ENCODE measurements at regions not wholly inside any gene's neighbourhood (a gene's known extent, or its start where the extent isn't known, plus 50 kb on each side); places are given as distances from the start of the nearest gene placed in this dataset.

DNA sequence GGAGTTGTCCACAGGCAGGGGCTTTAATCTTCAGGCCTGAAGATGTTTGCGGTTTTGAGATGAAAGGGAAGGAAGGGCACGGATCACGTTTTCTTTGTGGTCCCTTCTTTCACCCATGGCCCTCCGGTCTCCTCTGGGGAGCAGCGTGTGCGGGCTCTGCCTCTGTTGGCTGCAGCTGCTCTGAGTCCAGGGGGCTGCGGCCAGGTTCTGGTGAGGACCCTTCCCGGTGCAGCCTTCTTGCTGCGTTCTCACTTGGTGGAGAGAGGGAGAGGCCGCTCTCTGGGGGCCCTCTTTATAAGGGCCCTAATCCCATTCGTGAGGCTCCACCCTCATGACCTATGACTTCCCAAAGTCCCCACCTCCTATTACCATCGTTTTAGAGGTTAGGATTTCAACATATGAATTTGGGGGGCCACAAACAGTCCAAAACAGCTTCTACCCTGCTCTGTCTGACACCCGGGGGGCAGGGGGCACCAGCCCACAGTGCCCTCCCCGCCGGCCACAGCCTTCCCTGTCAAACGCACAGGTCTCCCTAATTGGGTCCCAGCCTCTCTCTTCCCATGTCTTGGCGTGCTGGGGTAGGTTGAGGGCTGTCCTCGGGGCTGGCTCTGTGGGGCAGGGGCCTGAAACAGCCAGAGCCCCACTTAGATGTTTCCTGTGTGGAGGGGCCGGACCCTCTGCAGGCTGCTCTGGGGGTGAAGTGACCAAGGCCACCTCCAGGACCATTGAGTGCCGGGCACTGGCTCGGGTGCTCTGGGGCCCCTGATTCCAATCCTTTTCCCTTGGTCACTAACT lies 100.1 kb upstream of the C1orf174 start:
- no peak for ATAC-seq
- Histone ChIP-seq H3K36me3 (ENCODE audit: control insufficient read depth, insufficient read depth, low read length) (no peaks in the 10 kb centered on the region), H3K9me3 (ENCODE audit: control insufficient read depth, insufficient read depth, low read depth, low read length) (no peaks in the 10 kb centered on the region), H3K4me1 (ENCODE audit: control insufficient read depth, insufficient read depth, low read length) (no peaks in the 10 kb centered on the region), H3K27me3 (ENCODE audit: control insufficient read depth, insufficient read depth, low read length) (no peaks in the 10 kb centered on the region), H3K4me3 (ENCODE audit: low read depth in 2 of 2, low read length in 2 of 2) (no peak overlapping the region), H3K27ac (ENCODE audit: low read length) (no peak overlapping the region)
- no TSS peak for BruUV-seq (replicated peaks)
- intact Hi-C loops (cut with micrococcal nuclease; ENCODE audit: unreplicated experiment) = no loop called here
- ChIA-PET POLR2A (no interaction called here), CTCF (no interaction called here)
- DNase-seq (ENCODE audit: low read depth, low spot score) = no peak
- in situ Hi-C loops (cut with HindIII; ENCODE audit: low pct_unique_long_range_greater_than_20kb, low sequenced_read_pairs) = no loop called here
- TF ChIP-seq, protein P1, sequence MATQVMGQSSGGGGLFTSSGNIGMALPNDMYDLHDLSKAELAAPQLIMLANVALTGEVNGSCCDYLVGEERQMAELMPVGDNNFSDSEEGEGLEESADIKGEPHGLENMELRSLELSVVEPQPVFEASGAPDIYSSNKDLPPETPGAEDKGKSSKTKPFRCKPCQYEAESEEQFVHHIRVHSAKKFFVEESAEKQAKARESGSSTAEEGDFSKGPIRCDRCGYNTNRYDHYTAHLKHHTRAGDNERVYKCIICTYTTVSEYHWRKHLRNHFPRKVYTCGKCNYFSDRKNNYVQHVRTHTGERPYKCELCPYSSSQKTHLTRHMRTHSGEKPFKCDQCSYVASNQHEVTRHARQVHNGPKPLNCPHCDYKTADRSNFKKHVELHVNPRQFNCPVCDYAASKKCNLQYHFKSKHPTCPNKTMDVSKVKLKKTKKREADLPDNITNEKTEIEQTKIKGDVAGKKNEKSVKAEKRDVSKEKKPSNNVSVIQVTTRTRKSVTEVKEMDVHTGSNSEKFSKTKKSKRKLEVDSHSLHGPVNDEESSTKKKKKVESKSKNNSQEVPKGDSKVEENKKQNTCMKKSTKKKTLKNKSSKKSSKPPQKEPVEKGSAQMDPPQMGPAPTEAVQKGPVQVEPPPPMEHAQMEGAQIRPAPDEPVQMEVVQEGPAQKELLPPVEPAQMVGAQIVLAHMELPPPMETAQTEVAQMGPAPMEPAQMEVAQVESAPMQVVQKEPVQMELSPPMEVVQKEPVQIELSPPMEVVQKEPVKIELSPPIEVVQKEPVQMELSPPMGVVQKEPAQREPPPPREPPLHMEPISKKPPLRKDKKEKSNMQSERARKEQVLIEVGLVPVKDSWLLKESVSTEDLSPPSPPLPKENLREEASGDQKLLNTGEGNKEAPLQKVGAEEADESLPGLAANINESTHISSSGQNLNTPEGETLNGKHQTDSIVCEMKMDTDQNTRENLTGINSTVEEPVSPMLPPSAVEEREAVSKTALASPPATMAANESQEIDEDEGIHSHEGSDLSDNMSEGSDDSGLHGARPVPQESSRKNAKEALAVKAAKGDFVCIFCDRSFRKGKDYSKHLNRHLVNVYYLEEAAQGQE (IDR thresholded peaks at IDR 0.05; ENCODE audit: insufficient read depth in 1 of 2, low read depth in 2 of 2, low read length in 1 of 2) = no peak

DNA sequence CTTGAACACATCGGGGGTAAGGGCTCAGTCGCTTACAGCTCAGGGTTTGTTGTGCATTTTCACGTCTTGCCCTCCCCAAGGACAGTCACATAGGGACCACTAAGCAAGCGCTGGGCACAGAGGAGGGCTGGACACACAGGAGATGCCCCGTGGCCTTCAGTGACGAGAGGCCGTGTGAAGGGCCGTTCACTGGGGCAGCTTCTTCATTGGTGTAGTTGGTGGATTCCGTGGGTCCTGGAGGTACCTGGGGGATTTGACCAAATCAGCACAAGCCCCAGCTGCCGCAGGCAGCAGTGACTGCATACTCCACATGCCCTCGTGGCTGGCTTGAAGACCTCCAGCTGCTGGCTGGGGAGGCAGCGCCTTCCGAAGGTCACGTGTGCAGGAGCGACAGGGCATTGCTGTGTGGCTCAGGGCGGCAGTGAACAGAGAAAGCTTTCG lies 100.8 kb upstream of the C1orf174 start:
- ChIA-PET CTCF (no interaction called here), POLR2A (no interaction called here)
- H3K4me3 ChIP-seq (ENCODE audit: low read depth in 2 of 2, low read length in 2 of 2) = no peak overlapping the region
- no peaks in the 10 kb centered on the region for H3K9me3 ChIP-seq (ENCODE audit: control insufficient read depth, insufficient read depth, low read depth, low read length)
- TF ChIP-seq, protein P1 (IDR thresholded peaks at IDR 0.05; ENCODE audit: insufficient read depth in 1 of 2, low read depth in 2 of 2, low read length in 1 of 2) = no peak
- TF ChIP-seq TCF7L2 (IDR thresholded peaks at IDR 0.05; ENCODE audit: low read depth, low read length) (no peak), POLR2AphosphoS5 (IDR thresholded peaks at IDR 0.05; ENCODE audit: low read depth, low read length) (no peak)
- TF ChIP-seq, protein P2, sequence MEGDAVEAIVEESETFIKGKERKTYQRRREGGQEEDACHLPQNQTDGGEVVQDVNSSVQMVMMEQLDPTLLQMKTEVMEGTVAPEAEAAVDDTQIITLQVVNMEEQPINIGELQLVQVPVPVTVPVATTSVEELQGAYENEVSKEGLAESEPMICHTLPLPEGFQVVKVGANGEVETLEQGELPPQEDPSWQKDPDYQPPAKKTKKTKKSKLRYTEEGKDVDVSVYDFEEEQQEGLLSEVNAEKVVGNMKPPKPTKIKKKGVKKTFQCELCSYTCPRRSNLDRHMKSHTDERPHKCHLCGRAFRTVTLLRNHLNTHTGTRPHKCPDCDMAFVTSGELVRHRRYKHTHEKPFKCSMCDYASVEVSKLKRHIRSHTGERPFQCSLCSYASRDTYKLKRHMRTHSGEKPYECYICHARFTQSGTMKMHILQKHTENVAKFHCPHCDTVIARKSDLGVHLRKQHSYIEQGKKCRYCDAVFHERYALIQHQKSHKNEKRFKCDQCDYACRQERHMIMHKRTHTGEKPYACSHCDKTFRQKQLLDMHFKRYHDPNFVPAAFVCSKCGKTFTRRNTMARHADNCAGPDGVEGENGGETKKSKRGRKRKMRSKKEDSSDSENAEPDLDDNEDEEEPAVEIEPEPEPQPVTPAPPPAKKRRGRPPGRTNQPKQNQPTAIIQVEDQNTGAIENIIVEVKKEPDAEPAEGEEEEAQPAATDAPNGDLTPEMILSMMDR (IDR thresholded peaks at IDR 0.05) = no peak
- no TSS peak for BruUV-seq (replicated peaks)
- no peaks in the 10 kb centered on the region for H3K4me1 ChIP-seq (ENCODE audit: control insufficient read depth, insufficient read depth, low read length)
- DNase-seq (ENCODE audit: low read depth, low spot score) (no peak), ATAC-seq (no peak)
- H3K27me3 ChIP-seq (ENCODE audit: control insufficient read depth, insufficient read depth, low read length) = no peaks in the 10 kb centered on the region
- intact Hi-C loops (cut with micrococcal nuclease; ENCODE audit: unreplicated experiment) = no loop called here
- in situ Hi-C loops (cut with HindIII; ENCODE audit: low pct_unique_long_range_greater_than_20kb, low sequenced_read_pairs) = no loop called here
- no peaks in the 10 kb centered on the region for H3K36me3 ChIP-seq (ENCODE audit: control insufficient read depth, insufficient read depth, low read length)
- no peak overlapping the region for H3K27ac ChIP-seq (ENCODE audit: low read length)

Data from Panc1 (cell line).